NCI-H146 treated with DMSO at 0.1 percent for 48 hours (cell line): ENCODE measurements at regions not wholly inside any gene's neighbourhood (a gene's known extent, or its start where the extent isn't known, plus 50 kb on each side); places are given as distances from the start of the nearest gene placed in this dataset.
A peak's percentile ranks its signal among the peaks of the same experiment; 100 is the strongest.
"Not testable (repeated sequence)": the region's sequence is repeated elsewhere in the genome, so short reads cannot be mapped to it uniquely, and the experiment has no call there.

Source experiments
- DNase-seq: peaks from one replicate; lab custom pipeline; 2025; ENCODE audit not compliant: unreplicated experiment; lab: John Stamatoyannopoulos, UW

GRCh38 chr2:406231-406630 is 118.3 kb upstream of the ALKAL2 start:
- no peak for DNase-seq

GRCh38 chr2:404581-404980 is 116.7 kb upstream of the ALKAL2 start:
- no peak for DNase-seq

GRCh38 chr2:403682-404081 is 115.8 kb upstream of the ALKAL2 start:
- DNase-seq, result no peak

DNA sequence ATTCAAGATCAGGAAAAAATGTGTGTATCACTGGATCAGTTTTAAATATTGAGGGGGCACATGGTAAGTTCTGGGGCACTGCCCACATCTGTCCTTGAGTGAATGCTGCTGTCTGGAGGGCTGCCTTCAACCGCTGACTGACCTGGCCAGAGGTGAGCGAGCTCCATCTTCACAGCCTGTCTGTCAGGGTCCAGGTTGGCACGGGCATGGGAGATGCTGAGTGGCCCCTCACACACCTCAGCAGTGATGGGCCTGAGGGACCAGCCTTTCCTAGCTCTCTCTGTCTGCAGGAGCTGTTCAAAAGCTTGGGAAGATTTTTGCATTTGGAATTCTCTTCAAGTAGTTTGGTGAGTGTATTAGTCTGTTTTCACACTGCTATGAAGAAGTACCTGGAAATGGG is 114.8 kb upstream of the ALKAL2 start:
- DNase-seq, result no peak

DNA sequence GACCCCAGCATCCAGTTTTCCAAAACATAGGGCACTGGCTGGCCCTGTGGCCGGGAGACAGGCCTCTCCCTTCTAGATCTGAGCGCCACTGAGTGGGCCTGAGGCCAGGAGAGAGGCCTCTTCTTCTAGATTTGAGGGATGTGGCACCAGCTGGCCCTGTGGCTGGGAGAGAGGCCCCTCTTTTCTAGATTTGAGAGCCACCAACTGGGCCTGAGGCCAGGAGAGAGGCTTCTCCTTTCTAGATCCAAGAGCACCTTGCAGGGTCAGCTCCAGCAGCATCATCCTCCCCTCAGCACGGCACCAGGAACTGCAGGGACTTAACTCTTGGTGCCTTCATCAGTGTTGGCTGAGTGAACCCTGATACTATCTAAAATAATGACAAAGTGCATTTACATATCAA is 114.3 kb upstream of the ALKAL2 start:
- DNase-seq, result no peak

DNA sequence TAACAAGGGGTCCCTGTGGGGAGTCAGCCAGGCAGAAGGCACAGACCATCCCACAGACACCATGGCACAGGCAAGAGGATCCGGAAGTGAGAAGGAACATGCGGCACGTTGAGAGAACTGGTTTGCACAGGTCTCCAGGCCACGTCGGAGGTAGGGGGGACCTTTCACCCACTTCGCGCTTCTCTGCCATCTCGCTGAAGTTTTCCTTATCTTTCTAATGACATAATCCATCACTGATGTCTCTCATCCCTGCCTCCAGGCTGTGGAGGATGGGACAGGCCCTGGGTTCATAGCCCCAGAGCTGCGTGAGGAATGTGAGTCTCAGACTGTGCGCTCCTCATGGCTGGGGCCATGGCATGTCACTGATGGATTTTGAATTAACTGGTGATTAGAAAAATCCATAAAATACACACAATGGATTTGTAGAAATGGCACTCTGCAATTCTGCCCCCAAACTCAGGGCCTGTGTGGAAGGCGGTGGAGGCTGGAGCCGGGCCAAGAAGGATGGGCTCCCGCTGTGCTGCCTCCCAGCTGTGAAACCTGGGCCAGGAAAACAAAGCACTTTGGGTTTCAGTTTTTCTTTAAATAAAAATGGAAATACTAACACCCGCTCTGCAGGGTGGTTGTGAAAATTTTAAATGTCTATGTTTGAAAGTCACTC is 113.3 kb upstream of the ALKAL2 start:
- DNase-seq, result no peak

DNA sequence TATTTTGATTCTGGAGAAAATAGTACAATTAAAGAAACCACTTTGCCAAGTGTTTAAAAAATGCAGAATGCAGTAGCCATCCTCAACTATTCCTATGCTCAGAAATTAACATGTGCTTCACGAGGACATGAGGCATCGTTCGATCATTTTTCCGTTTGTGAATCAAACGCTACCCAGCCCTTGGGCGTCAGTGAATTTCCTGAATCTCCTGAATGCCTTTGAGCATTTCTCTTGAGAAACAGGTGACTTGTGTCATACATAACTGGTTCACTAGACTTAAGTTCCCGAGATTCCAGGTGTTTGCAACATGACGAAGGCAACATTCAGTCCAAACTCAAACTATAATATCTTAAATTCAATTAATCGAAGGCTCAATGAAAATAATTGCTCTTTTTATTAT is 110.0 kb upstream of the ALKAL2 start:
- no peak for DNase-seq

- DNase-seq, result no peak
Observed at GRCh38 chr2:397521-397920, 109.6 kb upstream of the ALKAL2 start.

DNA sequence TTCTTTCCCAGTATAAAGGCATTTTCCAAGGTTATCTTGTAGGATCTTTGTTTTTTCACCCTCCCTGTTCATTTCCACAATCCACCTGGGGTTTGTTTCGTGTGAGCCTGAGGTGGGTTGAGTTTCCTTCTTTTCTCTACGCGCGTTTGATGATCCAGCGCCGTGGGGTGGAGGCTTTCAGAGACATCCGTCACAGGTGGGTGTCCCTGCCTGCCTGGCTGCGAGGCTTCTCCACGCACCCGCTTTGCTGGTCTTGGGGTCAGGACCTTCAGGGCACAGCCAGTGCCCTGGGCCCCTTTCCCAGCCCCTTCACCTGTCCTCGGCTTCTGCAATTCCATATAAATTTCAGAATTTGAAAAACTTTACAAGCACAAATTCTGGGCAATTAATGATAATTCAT is 109.0 kb upstream of the ALKAL2 start:
- DNase-seq, result no peak

GRCh38 chr2:395886-396285 is 108.0 kb upstream of the ALKAL2 start:
- DNase-seq, result no peak

DNA sequence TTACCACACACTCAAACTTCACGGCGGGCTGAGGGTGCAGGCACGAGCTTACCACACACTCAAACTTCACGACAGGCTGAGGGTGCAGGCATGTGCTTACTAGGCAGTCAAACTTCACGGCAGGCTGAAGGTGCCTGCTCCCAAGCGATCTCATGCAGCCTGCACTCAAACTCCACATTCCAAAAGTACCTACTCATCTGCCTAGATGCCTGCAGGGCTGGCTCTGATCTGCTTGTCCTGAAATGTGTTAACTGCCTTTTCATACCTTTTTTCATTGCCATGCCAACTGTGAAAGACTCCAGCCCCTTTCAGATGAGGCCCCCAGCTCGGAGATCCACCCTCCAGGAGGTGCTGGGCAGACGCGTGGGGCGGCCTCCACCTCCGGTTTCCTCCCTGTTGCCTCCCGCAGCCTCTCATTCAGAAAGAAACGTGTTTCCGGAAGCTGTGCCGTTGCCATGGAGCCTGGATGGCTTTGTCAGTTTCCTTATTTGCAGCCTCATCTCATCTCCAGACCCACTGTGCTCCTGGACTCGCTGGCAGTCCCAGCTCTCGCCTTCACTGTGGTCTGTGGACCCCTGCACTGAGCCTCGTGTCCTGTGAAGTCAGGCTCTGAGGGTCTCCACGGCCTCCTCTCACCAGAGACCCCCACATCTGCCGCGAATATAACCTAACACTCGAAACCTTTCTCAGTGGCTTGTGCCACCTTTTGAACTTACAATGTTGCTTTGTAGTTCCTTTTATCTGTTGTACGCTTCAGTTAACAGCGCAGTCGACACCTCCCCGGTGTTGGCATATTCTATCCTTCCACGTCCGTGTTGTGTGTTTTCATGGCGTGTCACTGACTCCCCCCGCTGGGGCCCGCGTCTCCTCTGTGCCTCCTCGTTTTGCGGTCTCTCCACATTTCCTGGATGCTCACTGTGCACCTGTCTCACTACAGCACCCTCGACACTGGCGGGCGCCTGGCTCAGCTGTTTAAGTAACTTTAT is 106.1 kb upstream of the ALKAL2 start:
- DNase-seq, result peak; percentile 9

DNA sequence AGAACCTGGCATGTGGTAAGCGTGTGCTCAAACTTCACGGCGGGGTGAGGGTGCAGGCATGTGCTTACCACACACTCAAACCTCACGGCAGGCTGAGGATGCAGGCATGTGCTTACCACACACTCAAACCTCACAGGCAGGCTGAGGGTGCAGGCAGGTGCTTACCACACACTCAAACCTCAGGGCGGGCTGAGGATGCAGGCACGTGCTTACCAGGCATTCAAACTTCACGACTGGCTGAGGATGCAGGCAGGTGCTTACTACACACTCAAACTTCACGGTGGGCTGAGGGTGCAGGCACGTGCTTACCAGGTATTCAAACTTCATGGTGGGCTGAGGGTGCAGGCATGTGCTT is 105.0 kb upstream of the ALKAL2 start:
- DNase-seq, result no peak

DNA sequence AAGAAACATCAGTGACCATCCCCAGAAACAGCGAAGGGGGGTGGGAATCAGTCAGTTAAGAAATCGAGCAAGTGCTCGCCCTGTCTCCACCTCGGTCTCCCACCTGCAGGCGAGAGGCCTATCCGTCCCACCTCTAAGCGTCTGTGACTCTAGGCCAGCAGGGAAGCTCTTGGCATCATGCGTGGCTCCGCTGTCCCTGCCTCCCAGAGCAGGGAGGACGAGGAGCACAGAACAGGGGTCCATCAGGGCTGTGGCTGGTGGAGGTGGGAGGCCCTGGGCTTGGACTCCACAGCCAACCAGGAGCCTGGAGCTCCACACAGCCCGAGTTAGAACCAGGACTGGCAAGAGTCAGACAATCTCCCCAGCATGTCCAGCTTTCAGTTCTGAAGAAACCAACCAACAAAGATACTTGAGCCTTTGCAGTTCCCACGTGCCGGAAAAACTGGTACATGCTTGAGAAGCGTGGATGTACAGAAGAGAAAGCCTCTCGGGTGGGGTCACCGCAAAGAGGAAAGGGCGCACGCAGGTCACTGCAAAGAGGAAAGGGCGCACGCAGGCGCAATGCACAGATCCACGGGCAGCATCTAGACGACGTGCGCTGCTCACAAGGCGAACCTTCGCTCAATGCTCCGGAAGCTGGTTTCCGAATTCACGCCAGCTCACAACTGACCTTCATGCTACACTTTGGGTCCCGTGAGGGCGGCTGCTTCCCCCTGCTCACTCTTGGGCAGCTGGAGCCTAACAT is 104.5 kb upstream of the ALKAL2 start:
- DNase-seq, result no peak

- no peak for DNase-seq
Observed at GRCh38 chr2:391696-392095, 103.8 kb upstream of the ALKAL2 start.

GRCh38 chr2:390959-391358 is 103.1 kb upstream of the ALKAL2 start:
- DNase-seq, result no peak

DNA sequence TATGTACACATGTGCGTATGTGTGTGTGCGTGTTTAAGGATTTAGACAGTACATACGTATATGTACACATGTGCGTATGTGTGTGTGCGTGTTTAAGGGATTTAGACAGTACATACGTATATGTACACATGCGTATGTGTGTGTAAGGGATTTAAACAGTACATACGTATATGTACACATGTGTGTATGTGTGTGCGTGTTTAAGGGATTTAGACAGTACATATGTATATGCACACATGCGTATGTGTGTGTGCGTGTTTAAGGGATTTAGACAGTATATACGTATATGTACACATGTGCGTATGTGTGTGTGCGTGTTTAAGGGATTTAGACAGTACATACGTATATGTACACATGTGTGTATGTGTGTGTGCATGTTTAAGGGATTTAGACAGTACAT is 102.1 kb upstream of the ALKAL2 start:
- not testable (repeated sequence) for DNase-seq

DNA sequence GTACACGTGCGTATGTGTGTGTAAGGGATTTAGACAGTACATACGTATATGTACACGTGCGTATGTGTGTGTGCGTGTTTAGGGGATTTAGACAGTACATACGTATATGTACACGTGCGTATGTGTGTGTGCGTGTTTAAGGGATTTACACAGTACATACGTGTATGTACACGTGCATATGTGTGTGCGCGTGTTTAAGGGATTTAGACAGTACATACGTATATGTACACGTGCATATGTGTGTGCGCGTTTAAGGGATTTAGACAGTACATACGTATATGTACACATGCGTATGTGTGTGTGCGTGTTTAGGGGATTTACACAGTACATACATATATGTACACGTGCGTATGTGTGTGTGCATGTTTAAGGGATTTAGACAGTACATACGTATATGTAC is 100.9 kb upstream of the ALKAL2 start:
- not testable (repeated sequence) for DNase-seq

DNA sequence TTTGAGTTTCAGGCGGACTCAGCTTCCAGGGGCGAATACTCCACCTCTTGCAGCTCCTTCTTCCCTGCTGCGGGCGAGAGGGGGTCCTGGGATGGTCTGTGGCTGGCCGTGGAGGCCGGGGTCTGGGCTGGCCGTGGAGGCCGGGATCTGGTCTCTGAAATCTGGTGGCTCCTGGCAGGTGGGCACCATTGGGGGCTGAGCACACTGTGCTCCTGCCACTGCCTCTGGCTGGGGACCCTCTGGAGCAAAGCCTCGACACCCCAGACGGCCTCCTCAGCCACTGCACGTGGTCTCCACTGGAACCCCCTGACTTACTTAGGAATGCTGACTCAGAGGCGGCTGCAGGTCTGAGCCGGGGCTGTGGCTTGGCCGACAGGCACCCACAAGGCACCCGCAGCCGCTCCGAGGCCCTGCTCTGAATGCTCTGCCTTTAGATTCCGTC is 100.1 kb upstream of the ALKAL2 start:
- no peak for DNase-seq

DNA sequence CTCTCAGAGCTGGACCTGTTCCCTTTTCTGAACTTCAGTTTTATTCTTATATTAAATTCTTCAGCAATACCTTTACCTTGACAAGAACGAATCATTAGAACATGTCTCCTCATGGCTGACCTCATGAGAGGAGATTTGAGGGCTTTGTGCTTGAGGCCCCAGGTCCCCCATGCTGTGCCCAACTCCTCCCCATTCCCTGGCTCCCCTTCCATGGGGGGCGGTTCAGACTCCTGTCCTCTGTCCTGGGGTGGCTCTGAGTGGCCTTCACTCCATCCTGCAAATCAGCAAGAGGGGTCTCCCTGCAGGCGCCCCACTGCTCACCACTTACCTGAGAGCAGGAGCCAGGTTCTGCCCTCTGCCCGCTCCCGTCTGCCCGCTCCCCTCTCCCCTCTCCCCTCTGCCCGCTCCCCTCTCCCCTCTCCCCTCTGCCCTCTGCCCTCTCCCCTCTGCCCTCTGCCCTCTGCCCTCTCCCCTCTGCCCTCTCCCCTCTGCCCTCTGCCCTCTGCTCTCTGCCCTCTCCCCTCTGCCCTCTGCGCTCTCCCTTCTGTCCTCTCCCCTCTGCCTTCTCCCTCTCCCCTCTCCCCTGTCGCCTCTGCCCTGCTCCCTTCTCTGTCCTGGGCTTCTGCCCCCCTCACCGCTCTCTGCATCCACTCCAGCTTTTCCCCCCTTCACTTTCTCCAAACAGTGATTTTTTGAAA is 98.7 kb upstream of the ALKAL2 start:
- no peak for DNase-seq

DNA sequence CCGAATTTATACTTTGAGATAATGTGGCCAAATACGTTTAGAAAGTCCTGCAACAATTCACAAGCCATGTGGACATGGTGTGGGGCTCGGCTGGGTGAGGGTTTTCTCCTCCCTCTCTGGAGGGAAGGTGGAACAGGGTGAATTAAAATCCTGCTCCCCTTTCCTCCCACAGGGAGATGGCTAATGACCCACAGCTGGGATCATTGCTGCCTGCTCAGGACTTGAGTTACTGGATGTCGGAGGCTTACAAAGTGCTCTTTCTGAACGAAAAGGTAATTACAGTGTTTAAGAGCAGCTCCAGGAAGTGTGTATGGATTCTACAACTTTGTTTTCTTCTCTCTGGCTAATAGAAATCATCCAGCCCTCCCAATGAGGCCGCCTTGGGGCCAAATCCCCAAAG is 97.9 kb upstream of the ALKAL2 start:
- no peak for DNase-seq

GRCh38 chr2:385061-385460 is 97.2 kb upstream of the ALKAL2 start:
- no peak for DNase-seq
